Spleen (tissue), 7 donors: ENCODE measurements at regions not wholly inside any gene's neighbourhood (a gene's known extent, or its start where the extent isn't known, plus 50 kb on each side); places are given as distances from the start of the nearest gene placed in this dataset.

Source experiments
- POLR2A ChIP-seq, 3 donors: fragments of 450-650 bp; IDR thresholded peaks; one replicate each; pipeline ENCODE4 v1.5.1; 2017; ENCODE audit warnings: antibody characterized with exemption in 3 of 3, mild to moderate bottlenecking in 1 of 3
- POLR2AphosphoS5 ChIP-seq, 3 donors: sonication (generic); formaldehyde crosslinking; IDR thresholded peaks; one replicate each; pipeline ENCODE4 v1.5.1; 2017; ENCODE audit warnings: antibody characterized with exemption in 3 of 3
- TF ChIP-seq, protein P1 (sequence below), 11 experiments: fragments of 200-600 bp in 7 of 11; fragments of 450-650 bp in 4 of 11; sonication (generic) in 4 of 11; IDR thresholded peaks in 8 of 11; conservative IDR thresholded peaks in 3 of 11; 1 replicate in 7 of 11; 2 replicates in 4 of 11; pipeline versions ENCODE4 v1.4.0 to v1.8.0; 2016 to 2021; ENCODE audit warnings: antibody characterized with exemption in 11 of 11, inconsistent platforms in 4 of 11, mild to moderate bottlenecking in 1 of 11
- donor health status: DM: no; HTN: no; CAD: no; lungs with moderate emphysema.
- donor health status: DM: no; HTN: no; CAD: no.
- donor health status: DM: no; HTN: no; CAD: no.

DNA sequence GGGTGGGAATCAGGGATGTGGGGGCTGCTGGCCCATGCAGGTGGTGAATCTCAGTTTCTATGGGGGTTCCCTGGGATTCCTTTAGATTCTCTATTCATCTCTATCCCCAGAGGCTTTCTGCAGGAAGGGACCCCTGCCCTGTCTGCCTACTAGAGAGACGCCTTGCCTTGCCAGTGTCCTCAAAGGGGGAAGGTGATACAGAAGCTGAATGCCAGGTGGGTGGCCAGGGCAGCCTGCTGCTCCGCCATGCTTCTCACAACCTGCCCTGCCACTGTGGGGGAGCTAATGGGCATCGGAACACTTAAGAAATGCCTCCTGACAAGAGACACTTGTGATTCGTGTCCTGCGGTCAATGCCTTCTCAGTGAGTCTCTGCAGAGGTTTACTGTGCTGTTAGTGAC lies 368.4 kb downstream of the EN1 start:
- TF ChIP-seq POLR2AphosphoS5 (IDR thresholded peaks at IDR 0.05) (no peak), POLR2A (IDR thresholded peaks at IDR 0.05) (no peak)
- TF ChIP-seq, protein P1, sequence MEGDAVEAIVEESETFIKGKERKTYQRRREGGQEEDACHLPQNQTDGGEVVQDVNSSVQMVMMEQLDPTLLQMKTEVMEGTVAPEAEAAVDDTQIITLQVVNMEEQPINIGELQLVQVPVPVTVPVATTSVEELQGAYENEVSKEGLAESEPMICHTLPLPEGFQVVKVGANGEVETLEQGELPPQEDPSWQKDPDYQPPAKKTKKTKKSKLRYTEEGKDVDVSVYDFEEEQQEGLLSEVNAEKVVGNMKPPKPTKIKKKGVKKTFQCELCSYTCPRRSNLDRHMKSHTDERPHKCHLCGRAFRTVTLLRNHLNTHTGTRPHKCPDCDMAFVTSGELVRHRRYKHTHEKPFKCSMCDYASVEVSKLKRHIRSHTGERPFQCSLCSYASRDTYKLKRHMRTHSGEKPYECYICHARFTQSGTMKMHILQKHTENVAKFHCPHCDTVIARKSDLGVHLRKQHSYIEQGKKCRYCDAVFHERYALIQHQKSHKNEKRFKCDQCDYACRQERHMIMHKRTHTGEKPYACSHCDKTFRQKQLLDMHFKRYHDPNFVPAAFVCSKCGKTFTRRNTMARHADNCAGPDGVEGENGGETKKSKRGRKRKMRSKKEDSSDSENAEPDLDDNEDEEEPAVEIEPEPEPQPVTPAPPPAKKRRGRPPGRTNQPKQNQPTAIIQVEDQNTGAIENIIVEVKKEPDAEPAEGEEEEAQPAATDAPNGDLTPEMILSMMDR (IDR thresholded peaks at IDR 0.05 in 8 of 11, conservative IDR thresholded peaks at IDR 0.05 in 3 of 11), result no peak
